GM19193 (cell line): ENCODE measurements at regions not wholly inside any gene's neighbourhood (a gene's known extent, or its start where the extent isn't known, plus 50 kb on each side); places are given as distances from the start of the nearest gene placed in this dataset.

Experiments
- POLR2A ChIP-seq: IDR thresholded peaks from 4 replicates; pipeline ENCODE4 v1.6.1; 2011; ENCODE audit not compliant: insufficient read depth, insufficient read length; ENCODE audit errors: extremely low read depth

DNA sequence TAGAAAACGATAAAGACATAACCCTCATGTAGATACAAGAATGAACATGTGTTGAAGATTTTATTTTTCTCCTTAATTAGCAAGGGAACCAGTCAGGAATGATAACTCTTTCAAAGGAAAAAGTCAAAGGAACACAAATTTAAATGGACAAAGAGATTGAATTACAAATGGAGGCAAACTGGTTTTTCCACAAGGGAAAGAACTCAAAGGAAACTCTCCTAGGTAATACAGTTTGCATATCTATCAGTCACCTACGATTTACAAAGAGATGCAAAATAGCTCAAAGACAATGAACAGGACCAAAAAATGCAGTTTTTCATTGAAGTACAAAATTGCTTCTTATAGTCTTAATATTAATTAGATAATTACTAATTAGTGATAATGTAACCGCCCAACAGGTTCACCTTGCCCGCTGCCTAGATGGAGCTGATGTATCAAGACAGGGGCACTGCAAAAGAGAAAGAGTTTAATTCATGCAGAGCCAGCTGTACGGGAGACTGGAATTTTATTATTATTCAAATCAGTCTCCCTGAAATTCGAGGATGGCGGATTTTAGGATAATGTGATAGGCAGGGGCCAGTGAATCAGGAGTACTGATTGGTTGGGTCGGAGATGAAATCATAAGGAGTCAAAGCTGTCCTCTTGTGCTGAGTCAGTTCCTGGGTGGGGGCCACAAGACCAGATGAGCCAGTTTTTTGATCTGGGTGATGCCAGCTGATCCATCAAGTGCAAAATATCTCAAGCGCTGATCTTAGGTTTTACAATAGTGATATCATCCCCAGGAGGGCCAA, 151.0 kb downstream of the TMEM17 start:
- TF ChIP-seq POLR2A = no peak

DNA sequence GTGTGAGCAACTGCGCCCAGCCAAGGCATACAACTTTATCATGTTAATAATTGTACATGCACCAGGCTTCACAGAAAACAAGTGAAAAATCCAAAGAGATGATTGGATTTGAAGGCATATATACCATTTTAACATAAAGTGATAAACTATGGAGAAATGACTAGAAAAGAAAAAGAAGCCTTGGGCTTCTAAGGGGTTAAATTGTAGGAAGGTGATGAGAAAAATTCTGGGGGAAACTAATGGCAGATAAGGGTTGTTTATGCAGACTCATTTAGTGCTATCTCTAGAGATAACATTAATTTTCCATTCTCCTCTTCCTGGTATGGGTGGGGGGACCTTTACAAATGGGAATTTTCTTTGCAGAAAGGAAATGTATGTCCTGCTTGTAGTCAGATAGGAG, 154.0 kb downstream of the TMEM17 start:
- TF ChIP-seq POLR2A = no peak

DNA sequence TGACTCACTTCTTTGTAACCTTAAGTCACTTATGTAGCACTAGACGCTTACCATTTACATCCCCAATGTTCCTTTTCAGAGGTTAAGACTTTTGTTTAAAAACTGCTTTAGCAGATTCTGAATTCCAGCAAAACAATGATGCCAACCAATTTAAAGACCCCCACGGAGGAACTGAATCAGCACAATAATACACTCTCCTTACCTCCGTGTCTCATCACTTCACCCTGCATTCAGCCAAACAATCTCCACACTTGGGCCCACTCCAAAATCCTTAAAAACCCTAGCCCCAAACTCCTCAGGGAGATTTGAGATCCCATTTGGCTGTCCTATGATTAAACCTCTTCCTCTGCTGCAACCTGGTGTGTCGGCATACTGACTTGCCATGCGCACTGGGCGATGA, 153.9 kb downstream of the B3GNT2 start:
- TF ChIP-seq POLR2A = no peak

DNA sequence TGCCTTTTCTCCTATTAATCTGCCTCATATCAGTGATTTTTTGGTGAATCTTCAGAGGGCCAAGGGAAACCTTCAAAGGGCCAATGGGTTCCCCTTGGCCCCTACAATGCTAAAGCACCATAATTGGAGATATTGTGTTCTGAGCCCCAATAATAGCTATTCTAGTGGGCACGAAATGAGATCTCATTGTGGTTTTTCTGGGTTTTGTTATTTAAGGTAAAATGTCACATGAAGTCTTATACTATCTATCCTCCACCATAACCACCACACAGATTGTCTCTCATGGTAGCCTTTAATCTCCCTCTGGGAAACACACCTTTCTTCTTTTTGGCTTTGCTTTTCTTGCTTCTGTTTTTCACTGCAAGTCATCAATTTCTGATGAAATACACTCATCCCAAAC, 152.8 kb downstream of the B3GNT2 start:
- no peak for TF ChIP-seq POLR2A

DNA sequence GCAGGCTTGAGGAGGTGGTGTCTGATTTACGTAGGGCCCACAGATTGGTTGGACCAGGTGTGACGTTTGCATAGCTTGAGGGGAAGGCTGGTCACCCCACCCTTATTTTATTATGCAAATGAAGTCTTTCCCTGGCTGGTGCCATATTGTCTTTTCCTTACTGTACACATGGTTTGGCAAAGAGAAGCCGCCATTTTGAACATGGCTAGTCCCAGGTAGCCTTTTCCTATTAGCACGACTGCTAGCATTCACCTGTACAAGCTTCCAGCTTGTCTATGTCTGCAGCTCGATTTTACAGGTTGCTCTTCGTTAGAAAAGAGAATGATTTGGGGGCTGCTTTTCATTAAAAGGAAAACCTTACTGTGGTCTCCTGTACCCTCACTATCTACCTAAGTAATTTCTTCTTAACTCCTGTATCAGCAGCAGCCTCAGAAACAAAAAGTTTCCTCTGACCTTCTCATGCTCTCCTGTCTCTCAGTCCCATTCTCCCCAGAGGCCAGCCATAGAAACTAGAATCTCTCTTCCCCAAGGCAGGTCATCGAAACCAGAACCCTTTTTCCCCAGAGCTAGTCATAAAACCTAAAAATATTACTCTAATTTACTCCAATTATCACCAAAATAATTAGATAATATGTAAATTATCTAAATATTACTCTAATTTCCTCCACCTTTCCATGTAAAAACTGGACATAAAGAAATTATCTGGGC, 151.8 kb downstream of the B3GNT2 start:
- TF ChIP-seq POLR2A = no peak

DNA sequence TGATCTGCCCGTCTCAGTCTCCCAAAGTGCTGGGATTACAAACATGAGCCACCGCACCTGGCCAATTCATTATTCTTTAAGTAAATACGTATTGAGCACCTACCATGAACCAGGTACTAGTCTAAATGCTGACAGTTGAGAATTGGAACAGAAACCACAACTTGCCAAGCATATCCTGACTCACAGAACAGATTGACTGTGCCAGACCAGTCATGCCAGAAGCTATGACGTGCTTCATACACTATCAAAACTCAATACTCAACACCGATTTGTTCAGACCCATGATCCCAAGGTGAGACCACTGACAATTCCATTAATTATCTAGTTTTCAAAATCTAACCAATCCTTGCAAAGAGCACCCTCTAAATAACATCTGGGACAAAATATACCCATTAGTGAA, 148.6 kb downstream of the B3GNT2 start:
- TF ChIP-seq POLR2A = no peak

DNA sequence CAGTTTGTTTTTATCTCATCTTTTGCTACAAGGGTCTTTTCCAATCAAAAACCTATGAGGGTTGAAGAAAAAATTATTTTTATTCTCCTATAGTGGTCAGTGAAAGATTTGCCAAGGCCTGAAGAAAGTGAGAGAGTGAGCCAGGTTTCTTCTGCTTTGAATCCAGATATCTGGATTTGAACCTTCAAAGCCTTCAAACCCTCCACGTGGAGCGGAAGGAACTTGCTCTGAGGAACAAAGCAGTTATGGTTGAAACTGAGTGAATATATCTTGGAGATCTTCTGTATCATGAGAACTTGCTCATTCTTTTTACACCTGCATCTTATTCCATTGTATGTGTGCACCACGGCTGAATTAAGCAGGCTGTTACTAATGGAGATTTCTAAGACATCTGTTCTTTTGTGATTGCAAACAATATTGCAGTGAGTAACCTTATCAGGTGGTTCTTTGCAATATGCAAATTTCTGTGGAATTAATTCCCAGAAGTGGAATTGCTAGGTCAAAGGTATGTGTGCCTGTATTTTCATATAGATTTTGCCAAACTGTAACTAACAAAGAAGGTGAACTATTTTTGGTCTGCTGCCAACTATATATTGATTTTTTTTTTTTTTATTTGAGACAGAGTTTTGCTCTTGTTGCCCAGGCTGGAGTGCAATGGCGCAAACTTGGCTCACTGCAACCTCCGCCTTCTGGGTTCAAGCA, 147.9 kb downstream of the B3GNT2 start:
- no peak for TF ChIP-seq POLR2A

DNA sequence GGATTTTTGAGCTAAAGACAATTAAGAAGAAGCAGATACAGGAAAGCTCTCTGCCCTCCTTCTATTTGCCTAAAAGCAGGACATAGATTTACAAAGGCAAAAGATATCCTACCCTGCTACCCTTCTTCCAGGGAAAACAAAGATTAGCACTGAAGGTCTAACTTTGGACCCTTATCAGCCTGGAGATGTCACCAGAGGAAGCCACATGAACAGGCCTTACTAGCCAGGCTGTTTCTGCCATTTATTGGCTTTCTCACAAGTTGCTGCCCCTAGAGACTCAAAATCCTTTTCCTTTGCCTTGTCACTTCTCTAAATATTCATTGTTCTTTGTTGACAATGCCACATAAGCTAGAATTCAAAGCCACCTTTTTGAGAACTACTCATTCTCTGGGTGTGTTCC, 147.3 kb downstream of the B3GNT2 start:
- no peak for TF ChIP-seq POLR2A

DNA sequence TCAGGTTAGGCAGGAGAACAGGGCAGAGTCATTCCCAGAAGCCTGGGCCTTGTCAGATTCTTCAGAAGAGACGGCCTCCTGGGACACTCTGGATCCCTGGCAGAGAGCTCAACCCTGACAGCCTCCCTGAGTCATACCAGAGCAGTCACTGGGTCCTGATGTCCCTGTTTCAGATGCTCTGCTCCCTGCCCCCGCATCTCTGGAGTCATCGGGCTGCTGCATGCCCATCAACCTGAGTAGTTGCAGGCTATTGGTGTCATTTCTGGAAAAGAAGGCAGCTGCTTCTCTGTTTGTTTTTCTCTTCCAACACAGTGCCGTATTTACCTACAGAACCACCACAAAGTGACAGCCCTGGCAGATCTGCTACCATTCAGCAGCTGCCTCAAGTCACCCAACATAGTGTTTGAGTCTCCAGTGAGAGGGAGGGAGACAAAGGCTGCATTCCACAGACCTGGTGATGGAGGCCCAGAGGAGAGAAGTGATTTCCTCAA, 145.1 kb downstream of the B3GNT2 start:
- no peak for TF ChIP-seq POLR2A

DNA sequence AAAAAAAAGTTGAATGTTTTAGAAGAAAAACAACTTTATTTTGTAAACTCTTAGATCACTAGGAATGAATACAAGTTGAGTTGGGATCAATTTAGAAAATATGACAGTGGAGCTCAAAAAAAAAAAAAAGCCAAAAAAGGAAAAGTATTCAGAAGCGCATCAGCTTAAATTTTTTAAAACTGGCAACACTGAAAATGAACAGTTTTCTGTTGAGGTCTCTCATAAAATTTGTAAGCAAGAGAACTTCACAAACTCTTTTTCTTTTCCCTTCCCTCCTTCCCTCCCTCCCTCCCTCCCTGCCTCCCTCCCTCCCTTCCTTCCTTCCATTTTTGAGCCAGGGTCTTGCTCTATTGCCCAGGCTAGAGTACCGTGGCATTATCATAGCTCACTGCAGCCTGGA, 143.9 kb downstream of the B3GNT2 start:
- no peak for TF ChIP-seq POLR2A

DNA sequence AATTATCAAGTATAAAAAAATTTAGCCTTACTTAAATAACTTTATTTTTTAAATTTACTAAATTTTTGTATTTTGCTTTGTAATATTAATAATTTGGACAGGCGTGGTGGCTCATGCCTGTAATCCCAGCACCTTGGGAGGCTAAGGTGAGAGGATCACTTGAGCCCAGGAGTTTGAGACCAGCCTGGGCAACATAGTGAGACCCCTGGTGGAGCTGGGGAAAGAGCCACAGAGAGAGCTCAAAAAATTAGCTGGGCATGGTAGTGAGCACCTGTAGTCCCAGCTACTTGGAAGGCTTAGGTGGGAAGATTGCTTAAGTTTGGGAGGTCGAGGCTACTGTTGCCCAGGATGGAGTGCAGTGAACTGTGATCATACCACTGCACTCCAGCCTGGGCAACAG, 143.5 kb downstream of the B3GNT2 start:
- TF ChIP-seq POLR2A = no peak

DNA sequence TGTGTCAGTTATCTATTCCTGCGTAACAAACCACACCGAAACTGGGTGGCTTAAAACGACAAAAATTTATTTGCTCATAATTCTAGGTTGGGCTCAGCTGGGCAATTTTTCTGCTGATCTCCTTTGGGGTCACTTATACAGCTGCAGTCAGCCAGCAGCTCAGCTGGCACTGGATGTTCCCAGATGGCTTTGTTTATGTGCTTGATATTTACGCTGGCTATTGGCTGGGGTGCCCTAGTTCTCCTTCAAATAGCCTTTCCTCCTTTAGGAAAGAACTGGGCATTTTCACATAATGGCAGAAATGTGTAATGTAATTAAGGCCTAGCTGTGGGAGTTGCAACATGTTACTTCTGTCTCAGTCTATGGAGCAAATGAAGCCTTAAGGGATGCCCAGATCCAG, 142.2 kb downstream of the B3GNT2 start:
- TF ChIP-seq POLR2A = no peak

DNA sequence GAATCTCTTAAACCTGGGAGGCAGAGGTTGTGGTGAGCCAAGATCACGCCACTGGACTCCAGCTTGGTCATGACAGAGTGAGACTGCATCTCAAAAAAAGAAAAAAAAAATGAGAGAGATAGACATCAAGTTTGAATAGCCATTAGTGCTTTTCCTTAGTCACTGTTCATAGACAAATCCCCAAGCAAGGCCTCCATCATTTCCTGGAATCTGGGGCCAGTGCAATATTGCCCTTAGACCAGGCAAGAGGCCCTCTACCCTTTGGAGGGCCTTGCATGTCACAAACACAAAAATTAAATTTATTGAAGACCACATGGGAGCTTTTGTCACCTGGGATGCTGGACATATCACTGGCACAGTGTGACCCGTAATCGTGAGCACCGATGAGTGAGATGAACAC, 141.5 kb downstream of the B3GNT2 start:
- TF ChIP-seq POLR2A = no peak

DNA sequence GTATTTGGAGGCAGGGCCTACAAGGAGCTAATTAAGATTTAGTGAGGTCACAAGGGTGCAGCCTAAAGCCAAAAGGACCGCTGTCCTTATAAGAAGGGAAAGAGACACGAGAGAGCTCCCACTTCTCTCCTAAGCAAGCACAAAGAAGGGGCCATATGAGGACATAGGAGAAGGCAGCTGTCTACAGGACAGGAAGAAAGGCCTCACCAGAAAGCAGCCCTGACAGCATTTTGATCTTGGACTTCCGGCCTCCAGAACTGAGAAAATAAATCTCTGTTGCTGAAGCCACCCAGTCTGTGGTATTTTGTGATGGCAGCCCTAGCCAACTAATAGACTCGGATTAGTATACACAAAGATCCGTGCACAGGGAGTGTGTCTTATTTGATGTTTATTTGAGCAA, 139.7 kb downstream of the B3GNT2 start:
- no peak for TF ChIP-seq POLR2A

DNA sequence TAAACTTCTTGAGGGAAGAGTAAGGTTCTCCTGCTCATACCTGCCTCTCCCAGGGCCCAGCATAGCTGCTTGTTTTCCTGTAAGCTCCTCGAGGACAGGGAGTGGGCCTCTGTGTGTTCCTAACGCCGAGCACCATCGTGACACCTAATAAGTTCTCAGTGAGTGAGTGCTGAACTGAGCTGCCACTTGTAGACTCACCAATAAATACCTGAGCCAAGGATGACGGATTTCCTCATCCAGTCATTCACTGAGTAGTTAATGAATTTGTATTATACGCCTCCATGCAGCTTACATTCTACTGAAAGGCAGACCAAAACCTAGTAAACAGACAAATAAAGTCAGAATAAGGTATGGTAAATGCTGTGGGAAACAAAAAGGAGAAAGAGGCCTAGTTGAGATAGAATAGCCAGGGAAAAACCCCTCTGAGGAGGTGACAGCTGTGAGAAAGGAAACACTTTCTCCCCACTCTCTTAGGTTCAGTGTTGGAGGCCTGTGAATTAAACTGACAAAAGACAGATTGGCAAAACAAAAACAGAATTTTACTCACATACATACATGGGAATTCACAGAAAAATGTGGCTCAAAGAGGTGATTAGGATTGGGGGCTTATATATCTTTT, 138.6 kb downstream of the B3GNT2 start:
- TF ChIP-seq POLR2A = no peak

DNA sequence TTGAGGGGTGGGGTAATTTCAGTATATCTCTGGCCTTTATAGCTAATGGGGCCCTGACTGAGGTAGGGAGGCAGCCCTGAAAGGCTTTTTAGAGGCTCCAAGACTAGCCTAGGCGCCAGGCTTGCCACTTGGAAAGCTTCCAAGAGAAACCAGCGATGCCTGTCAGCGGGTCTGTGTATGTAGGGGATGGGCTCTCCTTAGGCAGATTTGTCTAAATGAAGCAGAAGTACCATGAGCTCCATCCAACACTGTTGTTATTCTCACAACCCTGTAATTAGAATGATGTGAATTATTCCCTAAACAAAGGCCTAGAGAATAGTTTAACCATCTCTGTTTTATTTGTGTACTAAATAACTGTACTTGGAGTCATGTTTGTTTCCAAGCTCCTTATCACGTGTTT, 138.1 kb downstream of the B3GNT2 start:
- no peak for TF ChIP-seq POLR2A

DNA sequence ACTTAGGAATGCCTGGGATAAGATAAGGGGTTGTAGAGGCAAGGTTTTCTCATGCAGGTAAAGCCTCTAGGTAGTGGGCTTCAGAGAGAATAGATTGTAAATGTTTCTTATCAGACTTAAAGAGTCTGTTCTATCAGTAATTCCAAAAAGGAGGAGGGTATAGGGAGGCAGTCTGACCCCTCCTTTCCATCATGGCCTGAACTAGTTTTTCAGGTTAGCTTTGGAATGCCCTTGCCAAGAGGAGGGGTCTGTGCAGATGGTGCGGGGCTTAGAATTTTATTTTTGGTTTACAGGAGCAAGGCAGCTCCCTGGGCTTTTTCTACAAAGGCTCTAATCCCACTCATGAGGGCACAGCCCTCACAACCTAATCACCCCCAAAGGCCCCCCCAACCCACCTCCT, 135.0 kb downstream of the B3GNT2 start:
- TF ChIP-seq POLR2A = no peak
